Calu3 (cell line): ENCODE measurements at regions not wholly inside any gene's neighbourhood (a gene's known extent, or its start where the extent isn't known, plus 50 kb on each side); places are given as distances from the start of the nearest gene placed in this dataset.

Experiments used
- BruUV-seq: library from RNA; stranded (reverse); fragments of 400-500 nt; replicated peaks from 2 replicates; lab custom pipeline; 2021; lab: Mats Ljungman, UMichigan
- CTCF ChIA-PET: fragments of 300-600 bp; sonication (Branson Sonifier 250); formaldehyde crosslinking; loops from one replicate; lab custom pipeline; 2022; ENCODE audit warnings: antibody characterized with exemption; lab: Charles Lee
- DNase-seq: peaks from one replicate; pipeline ENCODE4 v3.0.0; 2022
- H3K27ac Mint-ChIP-seq: one replicate; pipeline ENCODE4 v1.8.0; 2022; ENCODE audit warnings: mixed read lengths; ENCODE audit not compliant: unreplicated experiment
- H3K27me3 Mint-ChIP-seq: one replicate; pipeline ENCODE4 v1.8.0; 2022; ENCODE audit warnings: mixed read lengths; ENCODE audit not compliant: unreplicated experiment
- H3K36me3 Mint-ChIP-seq: one replicate; pipeline ENCODE4 v1.8.0; 2022; ENCODE audit warnings: mild to moderate bottlenecking, moderate library complexity, mixed read lengths; ENCODE audit not compliant: insufficient read depth, unreplicated experiment
- H3K4me1 Mint-ChIP-seq: one replicate; pipeline ENCODE4 v1.8.0; 2022; ENCODE audit warnings: mild to moderate bottlenecking, low read depth, mixed read lengths; ENCODE audit not compliant: unreplicated experiment
- H3K4me3 Mint-ChIP-seq: one replicate; pipeline ENCODE4 v1.8.0; 2022; ENCODE audit warnings: mild to moderate bottlenecking, low read depth, moderate library complexity, mixed read lengths; ENCODE audit not compliant: unreplicated experiment
- H3K9me3 Mint-ChIP-seq: one replicate; pipeline ENCODE4 v1.8.0; 2022; ENCODE audit warnings: low read depth, mixed read lengths; ENCODE audit not compliant: unreplicated experiment
- CTCF ChIP-seq: fragments of 200-600 bp; IDR thresholded peaks from one replicate; pipeline ENCODE4 v1.8.0; 2022; ENCODE audit warnings: antibody characterized with exemption; ENCODE audit not compliant: unreplicated experiment
- intact Hi-C: fragments of 100-400 bp; cut with micrococcal nuclease; formaldehyde crosslinking; loops from one replicate; pipeline ENCODE4 v1.10.0; 2022; ENCODE audit not compliant: unreplicated experiment

GRCh38 chr14:65279510-65279909, 133.0 kb upstream of the FUT8 start:
- CTCF ChIA-PET: no interaction called here
- DNase-seq: no peak
- TF ChIP-seq CTCF: no peak
- BruUV-seq: no TSS peak
- Mint-ChIP-seq H3K4me1 (peaks cover 16% of the 10 kb centered on the region), H3K27ac (no peak overlapping the region), H3K9me3 (no peaks in the 10 kb centered on the region), H3K4me3 (no peak overlapping the region), H3K27me3 (no peaks in the 10 kb centered on the region), H3K36me3 (peaks cover 9% of the 10 kb centered on the region)
- intact Hi-C loops: no loop called here

DNA sequence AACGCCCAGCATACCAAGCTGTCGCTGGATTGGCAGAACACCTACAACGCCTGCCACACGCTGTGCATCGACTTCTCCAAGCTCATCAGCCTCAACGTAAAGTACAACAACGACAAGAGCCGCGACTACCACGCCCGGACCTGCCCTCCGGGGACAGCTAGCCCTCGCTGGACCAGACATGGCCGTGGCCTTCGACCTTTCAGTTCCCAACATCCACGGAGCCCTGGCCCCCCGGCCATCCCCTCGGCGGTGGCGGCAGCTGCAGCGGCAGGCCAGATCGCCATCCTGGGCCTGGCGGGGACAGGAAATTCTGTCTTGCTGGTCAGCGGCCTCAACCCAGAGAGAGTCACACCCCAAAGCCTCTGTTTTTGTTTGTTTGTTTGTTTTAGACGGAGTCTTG, 132.6 kb upstream of the FUT8 start:
- H3K27me3 Mint-ChIP-seq: no peaks in the 10 kb centered on the region
- DNase-seq: no peak
- intact Hi-C loops: no loop called here
- no TSS peak for BruUV-seq
- H3K27ac Mint-ChIP-seq: no peak overlapping the region
- peaks cover 9% of the 10 kb centered on the region for H3K36me3 Mint-ChIP-seq
- no peak for TF ChIP-seq CTCF
- no peaks in the 10 kb centered on the region for H3K9me3 Mint-ChIP-seq
- H3K4me3 Mint-ChIP-seq: no peak overlapping the region
- H3K4me1 Mint-ChIP-seq: peaks cover 16% of the 10 kb centered on the region
- CTCF ChIA-PET: no interaction called here

GRCh38 chr14:65280653-65281052, 131.9 kb upstream of the FUT8 start:
- no TSS peak for BruUV-seq
- intact Hi-C loops: no loop called here
- no peak overlapping the region for H3K4me3 Mint-ChIP-seq
- peaks cover 9% of the 10 kb centered on the region for H3K36me3 Mint-ChIP-seq
- H3K4me1 Mint-ChIP-seq: peaks cover 16% of the 10 kb centered on the region
- H3K27ac Mint-ChIP-seq: no peak overlapping the region
- DNase-seq: no peak
- no peaks in the 10 kb centered on the region for H3K9me3 Mint-ChIP-seq
- CTCF ChIA-PET: no interaction called here
- no peak for TF ChIP-seq CTCF
- H3K27me3 Mint-ChIP-seq: no peaks in the 10 kb centered on the region

DNA sequence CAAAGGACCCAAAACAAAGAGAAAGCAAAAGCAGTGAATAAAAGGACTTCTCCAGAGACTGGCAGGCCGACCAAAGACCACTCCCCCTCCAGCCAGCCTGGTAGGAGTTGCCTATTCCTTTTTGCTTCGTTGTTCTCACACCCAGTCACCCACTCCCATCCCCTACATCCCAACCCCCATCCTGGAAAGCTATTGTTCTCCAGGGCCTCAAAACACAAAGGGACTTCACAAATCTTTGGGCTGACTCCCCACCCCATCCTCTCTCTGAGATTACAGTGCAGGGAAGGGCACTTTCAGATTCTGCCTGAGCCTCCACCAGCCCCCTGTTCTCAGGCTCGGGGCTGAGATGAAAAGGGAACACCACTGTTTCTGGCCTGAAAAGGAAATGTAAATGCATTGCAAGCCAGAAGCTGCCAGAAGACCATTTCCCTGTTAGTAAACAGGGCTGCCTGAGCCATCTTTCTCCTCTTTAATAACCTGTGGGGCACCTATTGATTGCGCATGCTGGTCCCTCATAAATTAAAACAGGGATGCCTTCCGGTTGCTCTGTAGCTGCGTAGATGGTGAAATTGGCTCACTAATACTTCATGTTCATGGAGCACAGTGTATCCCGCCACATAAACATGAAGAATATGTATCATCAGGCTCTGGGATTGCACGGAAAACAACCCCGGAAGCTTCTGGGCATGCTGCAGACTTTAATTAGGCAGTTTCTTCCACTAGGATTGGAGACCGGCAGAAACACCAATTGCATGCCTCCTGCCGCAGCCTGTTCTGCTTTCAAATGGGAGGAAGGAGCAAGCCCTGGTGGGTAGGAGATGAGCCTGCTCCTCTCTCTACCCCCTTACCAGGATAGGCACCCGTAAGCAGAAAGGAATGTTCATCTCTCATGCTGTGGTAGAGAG, 130.3 kb upstream of the FUT8 start:
- Mint-ChIP-seq H3K27me3 (no peaks in the 10 kb centered on the region), H3K27ac (no peak overlapping the region), H3K4me3 (no peak overlapping the region), H3K36me3 (peaks cover 9% of the 10 kb centered on the region), H3K4me1 (peaks cover 23% of the 10 kb centered on the region), H3K9me3 (no peaks in the 10 kb centered on the region)
- intact Hi-C loops: no loop called here
- TF ChIP-seq CTCF: no peak
- CTCF ChIA-PET: interaction anchor here (1.5 kb wide), 1 partner anchor 542 kb away, joined by 3 read pairs; no protein-coding TSS in a partner anchor
- BruUV-seq: no TSS peak
- DNase-seq: no peak
